ENCODE measurements at regions not wholly inside any gene's neighbourhood (a gene's known extent, or its start where the extent isn't known, plus 50 kb on each side); places are given as distances from the start of the nearest gene placed in this dataset.
A peak's percentile ranks its signal among the peaks of the same experiment; 100 is the strongest.
"Not testable (repeated sequence)": the region's sequence is repeated elsewhere in the genome, so short reads cannot be mapped to it uniquely, and the experiment has no call there.

- DNase-seq (ENCODE audit: low read depth) = no peak
- TF ChIP-seq CTCF (conservative IDR thresholded peaks at IDR 0.05; ENCODE audit: low read depth, low read length) = no peak
Observed at GRCh38 chr3:13233487-13234485, 160.6 kb upstream of the IQSEC1 start.

GRCh38 chr3:13231781-13232666 is 158.8 kb upstream of the IQSEC1 start:
- DNase-seq (ENCODE audit: low read depth) = no peak
- no peak for TF ChIP-seq CTCF (conservative IDR thresholded peaks at IDR 0.05; ENCODE audit: low read depth, low read length)
- H3K4me3 ChIP-seq (ENCODE audit: low read depth, low read length) = no peak overlapping the region

More at GRCh38 chr3:13233487-13234485, 160.6 kb upstream of the IQSEC1 start:
- no peak overlapping the region for H3K4me3 ChIP-seq (ENCODE audit: low read depth, low read length)

- TF ChIP-seq CTCF (conservative IDR thresholded peaks at IDR 0.05; ENCODE audit: low read depth, low read length) = peak; percentile 67
- H3K4me3 ChIP-seq (ENCODE audit: low read depth, low read length) = no peak overlapping the region
Observed at GRCh38 chr3:13229273-13229949, 156.2 kb upstream of the IQSEC1 start.

GRCh38 chr3:13228584-13228983 is 155.4 kb upstream of the IQSEC1 start:
- no peak for TF ChIP-seq CTCF (conservative IDR thresholded peaks at IDR 0.05; ENCODE audit: low read depth, low read length)

More at GRCh38 chr3:13229273-13229949, 156.2 kb upstream of the IQSEC1 start:
- no peak for DNase-seq (ENCODE audit: low read depth)

GRCh38 chr3:13228169-13228568 is 154.9 kb upstream of the IQSEC1 start:
- DNase-seq (ENCODE audit: low read depth); H3K4me3 ChIP-seq (ENCODE audit: low read depth, low read length): not testable (repeated sequence)

More at GRCh38 chr3:13228584-13228983, 155.4 kb upstream of the IQSEC1 start:
- H3K4me3 ChIP-seq (ENCODE audit: low read depth, low read length) = no peak overlapping the region
- no peak for DNase-seq (ENCODE audit: low read depth)

GRCh38 chr3:13227315-13228165 is 154.3 kb upstream of the IQSEC1 start:
- H3K4me3 ChIP-seq (ENCODE audit: low read depth, low read length) = no peak overlapping the region
- DNase-seq (ENCODE audit: low read depth) = no peak
- TF ChIP-seq CTCF (conservative IDR thresholded peaks at IDR 0.05; ENCODE audit: low read depth, low read length) = no peak
